Panc1 (cell line): ENCODE measurements at regions not wholly inside any gene's neighbourhood (a gene's known extent, or its start where the extent isn't known, plus 50 kb on each side); places are given as distances from the start of the nearest gene placed in this dataset.
"Not testable (repeated sequence)": the region's sequence is repeated elsewhere in the genome, so short reads cannot be mapped to it uniquely, and the experiment has no call there.

Source experiments
- ATAC-seq: fragments of 200-7000 bp; cut with Tn5 transposase; 2 replicates; pipeline ENCODE4 v1.9.1; 2020; ENCODE audit warnings: mild to moderate bottlenecking, moderate library complexity
- BruUV-seq: library from RNA; stranded (reverse); fragments of 400-500 nt; replicated peaks from 2 replicates; lab custom pipeline; 2021; lab: Mats Ljungman, UMichigan
- CTCF ChIA-PET: fragments of 300-600 bp; sonication (Branson Sonifier 250); formaldehyde crosslinking; loops from one replicate; lab custom pipeline; 2022; ENCODE audit warnings: antibody characterized with exemption; lab: Charles Lee
- POLR2A ChIA-PET: fragments of 300-600 bp; sonication (Branson Sonifier 250); formaldehyde crosslinking; loops from one replicate; lab custom pipeline; 2022; ENCODE audit warnings: antibody characterized with exemption; lab: Charles Lee
- DNase-seq: peaks from one replicate; pipeline ENCODE4 v3.0.0-alpha.2; 2010; ENCODE audit warnings: low read depth, low spot score
- H3K27ac ChIP-seq: 2 replicates; pipeline ENCODE4 v1.5.1; 2011; ENCODE audit warnings: mild to moderate bottlenecking, low read length, inconsistent platforms
- H3K27me3 ChIP-seq: fragments of 200-500 bp; sonication (Bioruptor generic); 2 replicates; pipeline ENCODE4 v1.6.0; 2014; ENCODE audit warnings: low read length, inconsistent platforms; ENCODE audit not compliant: control insufficient read depth, insufficient read depth
- H3K36me3 ChIP-seq: fragments of 200-500 bp; sonication (Bioruptor generic); 2 replicates; pipeline ENCODE4 v1.5.1; 2014; ENCODE audit warnings: inconsistent platforms, mild to moderate bottlenecking, low read length, moderate library complexity; ENCODE audit not compliant: control insufficient read depth, insufficient read depth
- H3K4me1 ChIP-seq: 2 replicates; pipeline ENCODE4 v1.5.1; 2011; ENCODE audit warnings: inconsistent platforms, mild to moderate bottlenecking, low read length, moderate library complexity; ENCODE audit not compliant: control insufficient read depth, insufficient read depth
- H3K4me3 ChIP-seq, 2 experiments: 2 replicates each; pipeline ENCODE4 v1.5.1; 2011 to 2012; ENCODE audit warnings: low read depth in 2 of 2, low read length in 2 of 2, mild to moderate bottlenecking in 2 of 2, inconsistent platforms in 1 of 2, moderate library complexity in 1 of 2
- H3K9me3 ChIP-seq: fragments of 200-500 bp; sonication (Bioruptor generic); 2 replicates; pipeline ENCODE4 v1.5.1; 2014; ENCODE audit warnings: low read depth, mild to moderate bottlenecking, inconsistent platforms, low read length, moderate library complexity; ENCODE audit not compliant: control insufficient read depth, insufficient read depth
- CTCF ChIP-seq: fragments of 450-650 bp; IDR thresholded peaks from 2 replicates; pipeline ENCODE4 v1.5.1; 2017; ENCODE audit warnings: mild to moderate bottlenecking
- POLR2AphosphoS5 ChIP-seq: IDR thresholded peaks from 2 replicates; pipeline ENCODE4 v1.6.1; 2012; ENCODE audit warnings: mild to moderate bottlenecking, low read depth, low read length, moderate library complexity
- REST ChIP-seq, 2 experiments: IDR thresholded peaks; 2 replicates each; pipeline ENCODE4 v1.6.1; 2011 to 2012; ENCODE audit warnings: low read depth in 2 of 2, control low read depth in 1 of 2, low read length in 1 of 2, mild to moderate bottlenecking in 1 of 2, moderate library complexity in 1 of 2; ENCODE audit not compliant: insufficient read depth in 1 of 2
- SIN3A ChIP-seq: IDR thresholded peaks from 2 replicates; pipeline ENCODE4 v1.6.1; 2012; ENCODE audit warnings: low read depth, mild to moderate bottlenecking, low read length, moderate library complexity, borderline replicate concordance; ENCODE audit not compliant: insufficient read depth
- TCF7L2 ChIP-seq: IDR thresholded peaks from 2 replicates; pipeline ENCODE4 v1.6.1; 2011; ENCODE audit warnings: mild to moderate bottlenecking, low read depth, low read length, inconsistent platforms
- in situ Hi-C: cut with HindIII; loops from 2 replicates; pipeline ENCODE4 v1.10.0; 2016; ENCODE audit warnings: low sequenced_read_pairs, low pct_unique_long_range_greater_than_20kb
- intact Hi-C: fragments of 100-400 bp; cut with micrococcal nuclease; formaldehyde crosslinking; loops from one replicate; pipeline ENCODE4 v1.10.0; 2022; ENCODE audit not compliant: unreplicated experiment

GRCh38 chrX:819684-820083 lies 189.1 kb downstream of the SHOX start:
- TF ChIP-seq POLR2AphosphoS5 (no peak), SIN3A (no peak), CTCF (no peak), REST (IDR thresholded peaks at IDR 0.05; ENCODE audit: insufficient read depth in 1 of 2, low read depth in 2 of 2, low read length in 1 of 2) (no peak), TCF7L2 (no peak)
- no peak overlapping the region for H3K27ac ChIP-seq
- DNase-seq (no peak), ATAC-seq (no peak)
- POLR2A ChIA-PET = no interaction called here
- no peaks in the 10 kb centered on the region for H3K27me3 ChIP-seq
- in situ Hi-C loops (no loop called here), intact Hi-C loops (no loop called here)
- H3K4me1 ChIP-seq = no peaks in the 10 kb centered on the region
- H3K4me3 ChIP-seq = no peak overlapping the region
- H3K36me3 ChIP-seq = no peaks in the 10 kb centered on the region
- CTCF ChIA-PET = no interaction called here
- no TSS peak for BruUV-seq
- H3K9me3 ChIP-seq = no peaks in the 10 kb centered on the region

GRCh38 chrX:817759-818300 lies 187.2 kb downstream of the SHOX start:
- Histone ChIP-seq H3K4me3 (no peak overlapping the region), H3K27me3 (no peaks in the 10 kb centered on the region), H3K9me3 (no peaks in the 10 kb centered on the region), H3K4me1 (no peaks in the 10 kb centered on the region), H3K27ac (no peak overlapping the region), H3K36me3 (no peaks in the 10 kb centered on the region)
- ATAC-seq (no peak), DNase-seq (no peak)
- intact Hi-C loops (no loop called here), in situ Hi-C loops (no loop called here)
- TF ChIP-seq SIN3A (no peak), TCF7L2 (no peak), REST (IDR thresholded peaks at IDR 0.05; ENCODE audit: insufficient read depth in 1 of 2, low read depth in 2 of 2, low read length in 1 of 2) (no peak), POLR2AphosphoS5 (no peak), CTCF (no peak)
- BruUV-seq = no TSS peak
- POLR2A ChIA-PET = no interaction called here
- CTCF ChIA-PET = no interaction called here

- intact Hi-C loops, ATAC-seq, DNase-seq, POLR2A ChIA-PET, CTCF ChIA-PET, H3K4me1 ChIP-seq, H3K36me3 ChIP-seq, H3K27ac ChIP-seq, in situ Hi-C loops, H3K9me3 ChIP-seq, BruUV-seq, H3K4me3 ChIP-seq, H3K27me3 ChIP-seq: not testable (repeated sequence)
These were observed 186.6 kb downstream of the SHOX start for GRCh38 chrX:817147-817546.
